Heart left ventricle (tissue), 16 donors: ENCODE measurements at regions not wholly inside any gene's neighbourhood (a gene's known extent, or its start where the extent isn't known, plus 50 kb on each side); places are given as distances from the start of the nearest gene placed in this dataset.
A peak's percentile ranks its signal among the peaks of the same experiment; 100 is the strongest.
"Not testable (repeated sequence)": the region's sequence is repeated elsewhere in the genome, so short reads cannot be mapped to it uniquely, and the experiment has no call there.

Experiments used
- ATAC-seq, 4 donors: fragments of 200-7000 bp; cut with Tn5 transposase; one replicate each; pipeline ENCODE4 v1.9.1; 2020 to 2022; ENCODE audit warnings: moderate library complexity in 4 of 4, mild to moderate bottlenecking in 3 of 4, moderate number of reproducible peaks in 1 of 4
- DNase-seq, 5 donors: peaks; one replicate each; pipeline ENCODE4 v3.0.0-alpha.2; 2020
- H3K27ac ChIP-seq, 12 donors: fragments of 200-600 bp; sonication (generic) in 4 of 12; one replicate each; pipeline versions ENCODE4 v1.5.0 to v1.8.0; 2016 to 2022; ENCODE audit warnings: mild to moderate bottlenecking in 2 of 12
- H3K27me3 ChIP-seq, 9 donors: fragments of 200-600 bp; sonication (generic) in 2 of 9; one replicate each; pipeline versions ENCODE4 v1.5.1 to v1.8.0; 2016 to 2022; ENCODE audit warnings: mild to moderate bottlenecking in 3 of 9
- H3K36me3 ChIP-seq, 9 donors: fragments of 200-600 bp; sonication (generic) in 2 of 9; one replicate each; pipeline versions ENCODE4 v1.5.0 to v1.8.0; 2018 to 2022; ENCODE audit warnings: mild to moderate bottlenecking in 2 of 9
- H3K4me1 ChIP-seq, 12 donors: fragments of 200-600 bp; sonication (generic) in 4 of 12; one replicate each; pipeline versions ENCODE4 v1.5.0 to v1.8.0; 2016 to 2022; ENCODE audit warnings: mild to moderate bottlenecking in 3 of 12
- H3K4me3 ChIP-seq, 12 donors: fragments of 200-600 bp; sonication (generic) in 4 of 12; one replicate each; pipeline versions ENCODE4 v1.5.0 to v1.8.0; 2017 to 2022; ENCODE audit warnings: mild to moderate bottlenecking in 9 of 12, moderate library complexity in 4 of 12
- H3K9me3 ChIP-seq, 12 donors: fragments of 200-600 bp; sonication (generic) in 4 of 12; one replicate each; pipeline versions ENCODE4 v1.5.0 to v1.8.0; 2016 to 2022; ENCODE audit warnings: mild to moderate bottlenecking in 1 of 12
- POLR2A ChIP-seq, 2 donors: fragments of 450-650 bp; IDR thresholded peaks; one replicate each; pipeline ENCODE4 v1.6.1; 2017; ENCODE audit warnings: antibody characterized with exemption in 2 of 2, mild to moderate bottlenecking in 2 of 2, moderate library complexity in 2 of 2
- WGBS, 4 donors: extraction: QIAGEN DNeasy Blood & Tissue Kit in 2 of 4; methylation state at CpG; one replicate each; pipeline versions ENCODE4 v1.1.5 to v1.1.7; 2013 to 2018; 5-methylcytosine and 5-hydroxymethylcytosine counted together
- intact Hi-C, 10 donors: fragments of 100-400 bp; cut with DNase I; formaldehyde crosslinking; loops; one replicate each; pipeline versions ENCODE4 v1.11.1 to v1.14.2; 2022
- TF ChIP-seq, protein P1 (sequence below), 12 donors: fragments of 200-600 bp; sonication (generic) in 4 of 12; IDR thresholded peaks; one replicate each; pipeline versions ENCODE4 v1.5.0 to v1.8.0; 2018 to 2022; ENCODE audit warnings: antibody characterized with exemption in 12 of 12, mild to moderate bottlenecking in 5 of 12
- donor health status: ischemic (EF 13 %, LVEDD 7.1; RV severe dilation, severe dysfunction).
- donor health status: healthy with polysubstance abuse.
- donor health status: DM: no; HTN: yes; CAD: no.
- donor health status: DM: no; HTN: no; CAD: no.
- donor health status: ischemic (EF 25% LVEDD 6.9; RV normal size, moderate dysfunction).
- donor health status: ischemic (EF 25% LVEDD 5.7; RV mildly dilated, moderate dysfunction).
- donor health status: healthy.
- donor health status: DM: yes; HTN: yes; CAD: no.
- donor health status: ischemic (EF 35%, LVEDD 5.7; RV mildly dilated, moderate dysfunction).
- donor health status: nonischemic (EF 11% LVEDD 7.7; RV severe dilation, severe dysfunction).
- donor health status: DM: yes; HTN: yes; CAD: no.
- donor health status: PGD.
- donor health status: ischemic (EF 29% LVEDD 5.4; RV normal size, mild dysfunction).
- donor health status: nonischemic (EF 23%, LVEDD 6.1; RV moderate dilation, normal function).

DNA sequence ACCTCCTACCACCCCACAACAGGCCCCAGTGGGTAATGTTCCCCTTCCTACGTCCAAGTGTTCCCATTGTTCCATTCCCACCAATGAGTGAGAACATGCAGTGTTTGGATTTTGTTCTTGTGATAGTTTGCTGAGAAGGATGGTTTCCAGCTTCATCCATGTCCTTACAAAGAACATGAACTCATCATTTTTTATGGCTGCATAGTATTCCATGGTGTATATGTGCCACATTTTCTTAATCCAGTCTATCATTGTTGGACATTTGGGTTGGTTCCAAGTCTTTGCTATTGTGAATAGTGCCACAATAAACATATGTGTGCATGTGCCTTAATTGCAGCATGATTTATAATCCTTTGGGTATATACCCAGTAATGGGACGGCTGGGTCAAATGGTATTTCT is 81.6 kb downstream of the P2RY10 start:
- 64 to 93% (median 79%) methylated on average over 2 of the region's 2 CpGs for WGBS, 4 donors
- H3K27ac ChIP-seq, H3K4me1 ChIP-seq, H3K27me3 ChIP-seq, DNase-seq, H3K4me3 ChIP-seq, ATAC-seq, intact Hi-C loops, H3K36me3 ChIP-seq, H3K9me3 ChIP-seq: not testable (repeated sequence)

DNA sequence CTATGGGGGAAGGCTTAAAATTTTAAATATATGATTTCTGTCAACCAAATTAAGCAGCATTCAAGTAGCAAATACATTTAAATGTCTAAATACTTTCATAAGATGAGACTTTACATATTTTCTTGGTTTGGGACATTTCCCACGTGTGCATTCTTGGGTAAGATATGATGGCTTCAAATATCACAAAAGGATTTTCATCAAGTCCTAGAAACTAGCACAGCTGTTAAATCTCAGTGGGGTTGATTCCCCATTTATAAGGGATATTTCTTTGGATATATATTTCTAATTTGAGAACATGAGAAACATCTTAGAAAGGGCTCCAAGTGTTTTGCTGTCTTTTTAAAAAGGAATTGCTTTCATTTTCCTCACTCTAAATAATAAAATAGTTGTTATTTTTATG is 90.2 kb downstream of the P2RY10 start:
- 25 to 40% (median 28%) methylated on average over 1 of the region's 1 CpG for WGBS, 4 donors
- Histone ChIP-seq H3K27me3 (no peaks in the 10 kb centered on the region), H3K36me3 (no peaks in the 10 kb centered on the region), H3K4me1 (peaks cover 0 to 14% (median 0%) of the 10 kb centered on the region in 12 donors), H3K27ac (peak overlapping the region in 1 of 12 donors; percentile 39), H3K9me3 (no peaks in the 10 kb centered on the region), H3K4me3 (no peak overlapping the region)
- DNase-seq = no peak
- ATAC-seq = no peak
- TF ChIP-seq POLR2A (IDR thresholded peaks at IDR 0.05) = no peak
- TF ChIP-seq, protein P1, sequence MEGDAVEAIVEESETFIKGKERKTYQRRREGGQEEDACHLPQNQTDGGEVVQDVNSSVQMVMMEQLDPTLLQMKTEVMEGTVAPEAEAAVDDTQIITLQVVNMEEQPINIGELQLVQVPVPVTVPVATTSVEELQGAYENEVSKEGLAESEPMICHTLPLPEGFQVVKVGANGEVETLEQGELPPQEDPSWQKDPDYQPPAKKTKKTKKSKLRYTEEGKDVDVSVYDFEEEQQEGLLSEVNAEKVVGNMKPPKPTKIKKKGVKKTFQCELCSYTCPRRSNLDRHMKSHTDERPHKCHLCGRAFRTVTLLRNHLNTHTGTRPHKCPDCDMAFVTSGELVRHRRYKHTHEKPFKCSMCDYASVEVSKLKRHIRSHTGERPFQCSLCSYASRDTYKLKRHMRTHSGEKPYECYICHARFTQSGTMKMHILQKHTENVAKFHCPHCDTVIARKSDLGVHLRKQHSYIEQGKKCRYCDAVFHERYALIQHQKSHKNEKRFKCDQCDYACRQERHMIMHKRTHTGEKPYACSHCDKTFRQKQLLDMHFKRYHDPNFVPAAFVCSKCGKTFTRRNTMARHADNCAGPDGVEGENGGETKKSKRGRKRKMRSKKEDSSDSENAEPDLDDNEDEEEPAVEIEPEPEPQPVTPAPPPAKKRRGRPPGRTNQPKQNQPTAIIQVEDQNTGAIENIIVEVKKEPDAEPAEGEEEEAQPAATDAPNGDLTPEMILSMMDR (IDR thresholded peaks at IDR 0.05) = no peak
- intact Hi-C loops = no loop called here

DNA sequence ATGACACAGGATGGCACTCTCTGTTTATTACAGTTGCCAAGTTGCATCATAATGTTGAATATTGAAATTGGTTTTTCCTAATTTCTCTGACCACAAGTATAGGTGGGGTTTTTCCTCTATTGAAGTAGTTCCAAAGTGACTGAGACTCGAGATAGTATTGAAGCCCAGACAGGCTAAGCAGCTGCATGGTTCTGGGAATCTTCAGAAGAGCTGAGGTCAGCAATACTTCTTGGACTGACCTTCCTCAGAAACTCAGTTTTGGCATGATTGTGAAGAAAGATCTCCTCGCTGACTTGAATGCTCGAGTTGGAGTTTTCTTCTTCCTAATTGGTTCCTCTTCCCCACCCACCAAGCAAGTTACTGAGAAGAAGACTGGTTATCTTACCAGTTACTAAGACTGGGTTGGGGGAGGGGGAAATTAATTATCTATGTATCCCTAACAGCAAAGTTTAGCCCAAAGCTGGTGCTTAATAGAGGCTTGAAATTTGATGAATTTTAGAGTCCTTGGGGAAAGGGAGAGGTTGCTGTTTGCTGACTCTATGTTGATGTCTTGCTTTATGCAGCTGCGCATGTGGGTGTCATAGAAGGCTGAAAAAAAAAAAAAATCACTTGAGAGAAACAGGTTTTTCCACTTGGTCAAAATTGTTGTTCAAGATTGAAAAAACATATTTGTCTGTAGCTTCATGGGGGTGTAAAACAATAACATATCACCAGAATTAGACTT is 91.1 kb downstream of the P2RY10 start:
- WGBS, 4 donors = 34 to 45% (median 41%) methylated on average over 4 of the region's 4 CpGs
- TF ChIP-seq, protein P1 (IDR thresholded peaks at IDR 0.05) = no peak
- no peak for TF ChIP-seq POLR2A (IDR thresholded peaks at IDR 0.05)
- H3K27ac ChIP-seq = peak overlapping the region in 1 of 12 donors; percentile 39
- H3K27me3 ChIP-seq = no peaks in the 10 kb centered on the region
- H3K4me3 ChIP-seq = no peak overlapping the region
- H3K36me3 ChIP-seq = no peaks in the 10 kb centered on the region
- no peaks in the 10 kb centered on the region for H3K9me3 ChIP-seq
- peaks cover 0 to 14% (median 0%) of the 10 kb centered on the region in 12 donors for H3K4me1 ChIP-seq
- ATAC-seq (peak in 3 of 4 donors; percentile 26 to 72 (median 51)), DNase-seq (no peak)
- intact Hi-C loops = no loop called here

DNA sequence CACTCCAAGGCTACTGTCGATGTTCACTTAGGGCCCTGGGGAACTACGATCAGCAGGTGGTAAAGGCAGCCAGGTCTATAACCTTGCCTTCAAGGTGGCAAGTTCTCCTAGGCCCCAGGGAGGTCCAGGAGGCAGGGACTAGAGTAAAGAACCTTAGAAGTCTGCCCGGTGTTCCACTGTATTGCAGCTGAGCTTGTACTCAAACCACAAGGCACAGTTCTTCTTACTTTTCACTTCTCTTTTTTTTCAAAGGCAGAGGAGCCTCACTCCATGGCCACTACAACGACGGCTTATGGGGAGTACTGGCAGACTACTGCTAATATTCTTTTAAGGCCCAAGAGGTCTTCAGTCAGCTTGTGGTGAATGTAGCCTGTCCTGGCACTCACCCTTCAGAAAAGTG is 78.8 kb upstream of the GPR174 start:
- Histone ChIP-seq H3K36me3 (no peaks in the 10 kb centered on the region), H3K27me3 (no peaks in the 10 kb centered on the region), H3K27ac (no peak overlapping the region), H3K4me3 (no peak overlapping the region), H3K4me1 (no peaks in the 10 kb centered on the region), H3K9me3 (peaks cover 0 to 7% (median 0%) of the 10 kb centered on the region in 12 donors)
- DNase-seq = no peak
- 78 to 89% (median 84%) methylated on average over 5 of the region's 5 CpGs for WGBS, 4 donors
- ATAC-seq = no peak
- no peak for TF ChIP-seq POLR2A (IDR thresholded peaks at IDR 0.05)
- TF ChIP-seq, protein P1 (IDR thresholded peaks at IDR 0.05) = no peak
- intact Hi-C loops = no loop called here

DNA sequence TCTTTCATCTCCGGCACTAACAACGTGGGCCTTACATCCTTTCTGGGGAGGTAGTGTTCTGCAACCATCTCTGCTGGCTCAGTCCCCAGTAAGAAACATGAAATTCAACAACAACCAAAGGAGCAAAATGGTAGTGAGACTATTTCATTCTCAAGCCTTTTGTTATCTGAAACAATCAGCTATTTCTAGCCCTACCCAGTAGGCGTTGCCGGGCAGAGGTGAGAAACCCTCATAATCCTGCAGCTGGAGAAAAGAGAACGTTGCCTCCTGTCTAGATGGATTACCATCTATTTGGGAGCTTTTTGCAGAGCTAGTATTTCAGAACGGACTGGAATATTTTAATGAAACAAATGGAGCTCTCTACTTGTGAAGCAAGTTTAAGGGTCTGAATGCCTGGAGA is 66.4 kb upstream of the GPR174 start:
- 62 to 80% (median 72%) methylated on average over 6 of the region's 6 CpGs for WGBS, 4 donors
- intact Hi-C loops = no loop called here
- H3K27me3 ChIP-seq = peaks cover 0 to 7% (median 0%) of the 10 kb centered on the region in 9 donors
- peaks cover 0 to 4% (median 0%) of the 10 kb centered on the region in 12 donors for H3K4me1 ChIP-seq
- DNase-seq (no peak), ATAC-seq (no peak)
- H3K9me3 ChIP-seq = peaks cover 0 to 7% (median 0%) of the 10 kb centered on the region in 12 donors
- TF ChIP-seq, protein P1 (IDR thresholded peaks at IDR 0.05) = no peak
- TF ChIP-seq POLR2A (IDR thresholded peaks at IDR 0.05) = no peak
- H3K4me3 ChIP-seq = no peak overlapping the region
- H3K27ac ChIP-seq = no peak overlapping the region
- H3K36me3 ChIP-seq = no peaks in the 10 kb centered on the region
